Activated T-helper 2 cell treated with anti-CD3 and anti-CD28 coated beads, Interferon-gamma antibody, Interleukin-2, Interleukin-4, amounts not matched to agents 10 μg/mL and 5 μg/mL and 100 μg/mL, durations not matched to agents 14 hours and 24 hours and 36 hours (primary cell): ENCODE measurements at regions not wholly inside any gene's neighbourhood (a gene's known extent, or its start where the extent isn't known, plus 50 kb on each side); places are given as distances from the start of the nearest gene placed in this dataset.
"Not testable (repeated sequence)": the region's sequence is repeated elsewhere in the genome, so short reads cannot be mapped to it uniquely, and the experiment has no call there.

Source experiments
- DNase-seq: peaks from one replicate; pipeline ENCODE4 v3.0.0; 2021; ENCODE audit warnings: low spot score
- H3K27ac Mint-ChIP-seq: one replicate; pipeline ENCODE4 v1.8.0; 2021; ENCODE audit warnings: mixed read lengths
- H3K27me3 Mint-ChIP-seq: one replicate; pipeline ENCODE4 v1.8.0; 2021; ENCODE audit warnings: low read depth, mixed read lengths
- H3K36me3 Mint-ChIP-seq: one replicate; pipeline ENCODE4 v1.8.0; 2021; ENCODE audit warnings: low read depth, mixed read lengths
- H3K4me1 Mint-ChIP-seq: one replicate; pipeline ENCODE4 v1.8.0; 2021; ENCODE audit warnings: low read depth, mixed read lengths
- H3K4me3 Mint-ChIP-seq: one replicate; pipeline ENCODE4 v1.8.0; 2021; ENCODE audit warnings: low read depth, mild to moderate bottlenecking, moderate library complexity, mixed read lengths
- H3K9me3 Mint-ChIP-seq: one replicate; pipeline ENCODE4 v1.8.0; 2021; ENCODE audit warnings: mixed read lengths
- intact Hi-C: fragments of 100-400 bp; cut with micrococcal nuclease; formaldehyde crosslinking; loops from one replicate; pipeline ENCODE4 v1.15.1; 2023

DNA sequence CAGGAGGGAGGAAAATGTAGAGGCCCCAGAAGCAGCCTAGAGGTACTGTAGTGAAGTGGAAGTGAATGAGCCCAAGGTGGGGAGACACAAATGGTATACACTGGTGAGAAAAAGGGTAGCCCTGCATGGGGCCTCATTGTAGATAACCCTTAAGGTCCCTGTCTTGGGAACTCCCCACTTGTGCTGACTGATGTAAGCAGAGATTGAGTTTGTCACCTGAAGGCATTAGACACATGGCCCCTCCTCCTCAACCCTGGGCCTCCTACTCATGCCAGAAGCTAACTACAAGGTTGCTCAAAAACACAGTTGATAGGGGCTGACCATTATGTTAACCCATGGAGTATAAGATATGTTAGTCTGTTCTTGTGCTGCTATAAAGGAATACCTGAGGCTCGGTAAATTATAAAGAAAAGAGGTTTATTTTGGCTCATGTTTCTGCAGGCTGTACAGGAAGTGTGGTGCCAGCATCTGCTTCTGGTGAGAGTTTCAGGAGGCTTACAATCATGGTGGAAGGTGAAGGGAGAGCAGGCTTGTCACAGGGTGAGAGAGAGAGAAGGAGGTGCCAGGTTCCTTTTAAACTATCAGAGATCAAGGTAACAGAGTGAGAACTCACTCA is 84.6 kb upstream of the RNU6-1 start:
- Mint-ChIP-seq H3K4me3 (no peak overlapping the region), H3K27me3 (no peaks in the 10 kb centered on the region), H3K27ac (no peak overlapping the region), H3K4me1 (no peaks in the 10 kb centered on the region), H3K9me3 (peaks cover 9% of the 10 kb centered on the region), H3K36me3 (no peaks in the 10 kb centered on the region)
- intact Hi-C loops = no loop called here
- DNase-seq = no peak

DNA sequence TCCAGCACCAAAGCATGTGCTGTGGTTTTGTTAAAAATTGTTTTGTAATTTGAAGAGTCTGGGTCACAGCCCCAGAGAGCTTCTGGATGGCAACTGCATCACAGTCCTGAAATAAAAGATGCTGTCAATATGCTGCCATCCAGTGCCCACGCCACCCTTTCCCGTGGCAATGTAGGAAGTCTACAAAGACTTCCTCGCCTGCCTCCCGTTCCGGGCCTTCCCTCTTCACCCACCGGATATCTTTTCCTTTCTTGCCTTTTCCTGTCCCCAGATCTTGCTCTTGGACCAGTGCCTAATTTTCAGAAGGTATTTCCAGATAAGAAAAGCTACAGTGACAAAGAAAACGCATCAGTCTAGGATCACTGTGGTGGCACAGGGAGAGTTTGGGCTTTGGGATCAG is 85.3 kb upstream of the RNU6-1 start:
- no peaks in the 10 kb centered on the region for H3K27me3 Mint-ChIP-seq
- peaks cover 9% of the 10 kb centered on the region for H3K9me3 Mint-ChIP-seq
- no peak for DNase-seq
- H3K36me3 Mint-ChIP-seq = no peaks in the 10 kb centered on the region
- no peaks in the 10 kb centered on the region for H3K4me1 Mint-ChIP-seq
- no peak overlapping the region for H3K27ac Mint-ChIP-seq
- intact Hi-C loops = no loop called here
- no peak overlapping the region for H3K4me3 Mint-ChIP-seq

DNA sequence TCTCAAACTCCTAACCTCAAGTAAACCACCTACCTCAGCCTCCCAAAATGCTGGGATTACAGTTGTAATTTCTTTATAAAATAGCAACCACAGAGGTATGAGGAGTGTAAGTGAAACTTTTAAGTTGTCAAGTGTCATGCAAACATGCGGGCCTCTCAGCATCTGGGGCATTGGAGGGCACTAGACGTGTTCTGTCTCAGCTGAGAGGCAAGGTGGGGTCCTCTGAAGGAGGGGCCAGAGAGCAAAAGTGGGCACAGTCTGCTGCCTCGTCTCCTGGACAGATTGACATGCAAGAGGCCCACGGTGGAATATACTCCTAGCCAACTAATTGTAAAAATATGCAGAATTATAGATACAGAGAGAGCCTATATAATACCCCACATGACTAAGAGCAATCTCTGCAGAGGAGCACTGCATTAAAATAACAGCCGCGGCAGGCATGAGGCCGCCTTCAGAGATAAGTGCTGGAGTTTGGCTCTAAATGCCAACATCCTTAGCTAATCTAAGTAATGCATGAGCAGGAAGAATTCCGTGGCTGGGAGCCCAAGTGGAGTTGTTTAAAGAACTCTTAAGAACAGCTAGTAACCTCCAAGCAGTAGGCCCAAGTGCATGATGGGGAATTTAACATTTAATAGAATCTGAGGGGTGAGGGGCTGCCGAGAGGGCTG is 87.8 kb upstream of the RNU6-1 start:
- Mint-ChIP-seq H3K36me3 (no peaks in the 10 kb centered on the region), H3K4me1 (no peaks in the 10 kb centered on the region), H3K27me3 (peaks cover 2% of the 10 kb centered on the region), H3K27ac (no peak overlapping the region), H3K4me3 (no peak overlapping the region), H3K9me3 (peaks cover 9% of the 10 kb centered on the region)
- intact Hi-C loops = no loop called here
- DNase-seq = no peak

DNA sequence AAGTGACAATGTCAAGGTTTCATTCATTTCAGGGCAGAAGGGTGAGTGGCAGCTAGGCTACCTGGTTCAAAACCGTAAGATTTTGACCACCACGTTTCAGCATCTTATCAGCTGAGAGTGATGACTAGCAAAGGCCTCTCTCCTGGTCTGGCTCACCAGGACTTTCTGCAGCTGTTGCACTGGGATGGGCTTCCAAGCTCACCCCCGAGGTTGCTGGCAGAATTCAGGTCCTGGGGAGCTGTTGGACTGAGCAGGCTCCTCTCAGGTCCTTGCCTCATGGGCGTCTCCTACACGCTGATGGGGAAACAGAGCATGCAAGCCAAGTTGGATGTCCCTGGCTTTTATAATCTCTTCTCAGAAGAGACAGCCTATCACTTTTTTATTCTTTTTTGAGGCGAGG is 88.8 kb upstream of the RNU6-1 start:
- H3K36me3 Mint-ChIP-seq = no peaks in the 10 kb centered on the region
- peaks cover 5% of the 10 kb centered on the region for H3K27me3 Mint-ChIP-seq
- H3K27ac Mint-ChIP-seq = no peak overlapping the region
- DNase-seq = no peak
- intact Hi-C loops = no loop called here
- no peak overlapping the region for H3K4me3 Mint-ChIP-seq
- H3K4me1 Mint-ChIP-seq = no peaks in the 10 kb centered on the region
- H3K9me3 Mint-ChIP-seq = peaks cover 4% of the 10 kb centered on the region

DNA sequence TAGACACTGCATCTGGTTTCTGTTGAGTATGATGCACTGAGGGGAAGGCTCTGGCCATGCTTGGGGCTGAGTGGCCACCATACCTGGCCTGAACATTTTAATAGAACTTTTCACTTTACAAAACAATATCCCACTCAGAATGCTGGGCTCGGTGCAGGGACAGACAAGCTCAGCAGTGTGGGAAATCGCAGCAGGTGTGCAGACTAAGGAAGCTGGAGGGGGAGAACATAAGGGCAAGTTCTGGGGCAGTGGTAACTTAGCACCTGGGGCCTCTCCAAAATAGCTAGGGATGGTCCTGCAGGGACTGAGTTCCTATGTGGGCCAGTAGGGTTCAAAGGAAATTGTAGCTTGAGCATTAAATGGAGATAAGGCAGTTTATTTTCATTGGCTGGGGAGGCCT is 90.9 kb upstream of the RNU6-1 start:
- Mint-ChIP-seq H3K36me3 (no peaks in the 10 kb centered on the region), H3K27me3 (peaks cover 10% of the 10 kb centered on the region), H3K4me1 (no peaks in the 10 kb centered on the region), H3K4me3 (no peak overlapping the region), H3K9me3 (no peaks in the 10 kb centered on the region), H3K27ac (no peak overlapping the region)
- no peak for DNase-seq
- intact Hi-C loops = no loop called here

DNA sequence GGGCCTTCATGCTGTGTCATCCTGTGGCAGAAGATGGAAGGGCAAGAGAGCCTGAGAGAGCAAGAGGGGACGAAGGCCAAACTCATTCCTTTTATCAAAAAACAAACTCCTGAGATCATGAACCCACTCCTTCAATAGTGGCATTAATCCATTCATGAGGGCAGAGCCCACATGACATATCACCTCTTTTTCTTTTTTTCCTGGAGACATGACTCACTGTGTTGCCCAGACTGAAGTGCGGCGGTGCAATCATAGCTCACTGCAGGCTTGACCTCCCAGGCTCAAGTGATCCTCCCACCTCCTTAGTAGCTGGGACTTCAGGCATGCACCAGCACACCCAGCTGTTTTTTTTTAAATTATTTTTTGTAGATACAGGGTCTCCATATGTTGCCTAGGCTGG is 92.0 kb upstream of the RNU6-1 start:
- no peak overlapping the region for H3K4me3 Mint-ChIP-seq
- no peak overlapping the region for H3K27ac Mint-ChIP-seq
- DNase-seq = no peak

DNA sequence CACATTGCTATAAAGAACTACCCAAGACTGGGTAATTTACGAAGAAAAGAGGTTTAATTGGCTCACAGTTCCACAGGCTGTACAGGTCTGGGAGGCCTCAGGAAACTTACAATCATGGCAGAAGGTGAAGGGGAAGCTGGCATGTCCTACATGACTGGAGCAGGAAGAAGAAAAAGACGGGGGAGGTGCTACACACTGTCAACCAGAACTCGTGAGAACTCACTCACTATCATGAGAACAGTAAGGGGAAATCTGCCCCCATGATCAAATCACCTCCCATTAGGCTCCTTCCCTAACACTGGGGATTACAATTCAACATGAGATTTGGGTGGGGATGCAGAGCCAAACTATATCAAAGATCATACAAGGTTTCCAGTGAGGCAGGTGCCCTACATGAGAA is 94.3 kb upstream of the RNU6-1 start:
- H3K36me3 Mint-ChIP-seq, H3K27ac Mint-ChIP-seq, intact Hi-C loops, H3K4me3 Mint-ChIP-seq, H3K9me3 Mint-ChIP-seq, H3K4me1 Mint-ChIP-seq, DNase-seq: not testable (repeated sequence)
- peaks cover 12% of the 10 kb centered on the region for H3K27me3 Mint-ChIP-seq

More for the DNA sequence above, 92.0 kb upstream of the RNU6-1 start:
- Mint-ChIP-seq H3K4me1 (no peaks in the 10 kb centered on the region), H3K9me3 (no peaks in the 10 kb centered on the region), H3K27me3 (peaks cover 12% of the 10 kb centered on the region), H3K36me3 (no peaks in the 10 kb centered on the region)
- intact Hi-C loops = no loop called here

DNA sequence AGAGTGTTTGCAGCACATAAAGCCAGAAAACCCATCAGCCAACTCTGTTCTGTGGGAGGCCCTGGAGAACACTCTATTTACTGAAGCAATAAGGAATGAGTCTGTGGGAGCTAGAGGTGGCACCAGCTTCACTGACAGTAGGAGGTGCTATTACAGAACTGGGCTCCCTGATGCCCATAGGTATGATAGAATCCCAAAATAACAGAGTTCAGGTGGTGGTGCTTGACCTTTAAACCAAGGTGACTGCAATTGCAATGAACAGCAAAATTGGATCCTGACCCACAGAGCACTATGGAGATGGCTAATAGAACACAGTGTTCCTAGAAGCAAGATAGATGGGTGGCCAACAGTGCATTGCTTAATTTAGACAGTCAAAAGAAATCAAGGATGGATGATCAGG is 95.4 kb upstream of the RNU6-1 start:
- no peak overlapping the region for H3K4me3 Mint-ChIP-seq
- intact Hi-C loops = no loop called here

DNA sequence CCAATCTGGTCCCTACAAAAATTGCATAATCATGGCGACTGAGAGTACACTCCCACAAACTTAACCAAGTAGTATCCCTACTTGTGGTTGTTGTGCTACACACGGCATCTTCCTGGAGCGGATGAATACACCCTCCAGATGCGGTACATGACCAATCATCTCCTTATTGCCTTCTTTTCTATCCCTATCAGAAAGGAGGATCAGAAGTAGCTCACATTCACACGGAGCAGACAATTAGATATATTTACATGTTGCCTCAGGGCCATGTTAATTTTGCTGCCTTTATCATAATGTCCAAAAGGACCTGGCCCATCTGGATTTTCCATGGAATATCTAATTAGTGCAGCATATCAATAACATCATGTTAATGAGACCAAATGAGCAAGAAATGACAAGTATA is 96.4 kb upstream of the RNU6-1 start:
- intact Hi-C loops = no loop called here
- no peak for DNase-seq
- Mint-ChIP-seq H3K4me1 (no peaks in the 10 kb centered on the region), H3K9me3 (no peaks in the 10 kb centered on the region), H3K36me3 (no peaks in the 10 kb centered on the region), H3K4me3 (no peak overlapping the region), H3K27me3 (peaks cover 16% of the 10 kb centered on the region), H3K27ac (no peak overlapping the region)

More for the DNA sequence above, 95.4 kb upstream of the RNU6-1 start:
- no peaks in the 10 kb centered on the region for H3K36me3 Mint-ChIP-seq
- no peak overlapping the region for H3K27ac Mint-ChIP-seq
- peaks cover 14% of the 10 kb centered on the region for H3K27me3 Mint-ChIP-seq
- DNase-seq = no peak
- H3K4me1 Mint-ChIP-seq = no peaks in the 10 kb centered on the region
- no peaks in the 10 kb centered on the region for H3K9me3 Mint-ChIP-seq

DNA sequence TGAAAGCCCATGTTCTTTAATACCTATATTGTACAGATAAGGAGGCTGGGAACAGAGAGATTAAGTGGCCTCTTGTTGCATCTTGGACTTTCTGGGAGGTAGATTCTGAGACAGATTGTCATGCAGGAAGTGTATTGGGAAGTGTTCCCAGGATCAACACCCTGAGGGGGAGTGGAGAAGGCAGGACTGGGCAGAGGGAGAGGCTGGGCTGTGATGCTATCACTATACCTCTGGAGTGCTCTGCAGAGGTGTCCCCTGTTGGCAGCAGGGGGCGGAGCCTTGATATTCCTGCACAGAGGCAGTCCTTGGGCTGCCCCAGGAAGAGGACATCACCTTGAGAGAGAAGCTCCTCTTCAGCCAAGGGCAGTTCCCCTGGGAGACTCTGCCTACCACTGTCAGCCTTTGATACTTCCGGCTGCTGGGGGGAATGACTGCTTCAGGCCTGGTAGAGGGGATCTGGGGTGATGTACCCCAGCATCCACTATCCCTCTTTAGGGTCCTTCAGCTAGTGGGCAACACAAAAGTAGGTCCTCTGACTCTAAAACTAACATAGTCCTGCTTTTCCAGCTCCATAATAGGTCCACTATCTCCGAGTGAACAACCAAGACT is 97.4 kb upstream of the RNU6-1 start:
- no peaks in the 10 kb centered on the region for H3K9me3 Mint-ChIP-seq
- H3K27me3 Mint-ChIP-seq = peaks cover 15% of the 10 kb centered on the region
- H3K27ac Mint-ChIP-seq = no peak overlapping the region
- intact Hi-C loops = no loop called here
- H3K4me1 Mint-ChIP-seq = no peaks in the 10 kb centered on the region
- H3K36me3 Mint-ChIP-seq = no peaks in the 10 kb centered on the region
- no peak for DNase-seq
- no peak overlapping the region for H3K4me3 Mint-ChIP-seq

DNA sequence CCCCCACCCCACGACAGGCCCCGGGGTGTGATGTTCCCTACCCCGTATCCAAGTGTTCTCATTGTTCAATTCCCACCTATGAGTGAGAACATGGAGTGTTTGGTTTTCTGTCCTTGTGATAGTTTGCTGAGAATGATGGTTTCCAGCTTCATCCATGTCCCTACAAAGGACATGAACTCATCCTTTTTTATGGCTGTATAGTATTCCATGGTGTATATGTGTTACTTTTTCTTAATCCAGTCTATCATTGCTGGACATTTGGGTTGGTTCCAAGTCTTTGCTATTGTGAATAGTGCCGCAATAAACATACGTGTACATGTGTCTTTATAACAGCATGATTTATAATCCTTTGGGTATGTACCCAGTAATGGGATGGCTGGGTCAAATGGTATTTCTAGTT is 99.3 kb upstream of the RNU6-1 start:
- intact Hi-C loops, H3K9me3 Mint-ChIP-seq, H3K27ac Mint-ChIP-seq, DNase-seq, H3K4me3 Mint-ChIP-seq, H3K36me3 Mint-ChIP-seq, H3K4me1 Mint-ChIP-seq: not testable (repeated sequence)
- peaks cover 10% of the 10 kb centered on the region for H3K27me3 Mint-ChIP-seq

DNA sequence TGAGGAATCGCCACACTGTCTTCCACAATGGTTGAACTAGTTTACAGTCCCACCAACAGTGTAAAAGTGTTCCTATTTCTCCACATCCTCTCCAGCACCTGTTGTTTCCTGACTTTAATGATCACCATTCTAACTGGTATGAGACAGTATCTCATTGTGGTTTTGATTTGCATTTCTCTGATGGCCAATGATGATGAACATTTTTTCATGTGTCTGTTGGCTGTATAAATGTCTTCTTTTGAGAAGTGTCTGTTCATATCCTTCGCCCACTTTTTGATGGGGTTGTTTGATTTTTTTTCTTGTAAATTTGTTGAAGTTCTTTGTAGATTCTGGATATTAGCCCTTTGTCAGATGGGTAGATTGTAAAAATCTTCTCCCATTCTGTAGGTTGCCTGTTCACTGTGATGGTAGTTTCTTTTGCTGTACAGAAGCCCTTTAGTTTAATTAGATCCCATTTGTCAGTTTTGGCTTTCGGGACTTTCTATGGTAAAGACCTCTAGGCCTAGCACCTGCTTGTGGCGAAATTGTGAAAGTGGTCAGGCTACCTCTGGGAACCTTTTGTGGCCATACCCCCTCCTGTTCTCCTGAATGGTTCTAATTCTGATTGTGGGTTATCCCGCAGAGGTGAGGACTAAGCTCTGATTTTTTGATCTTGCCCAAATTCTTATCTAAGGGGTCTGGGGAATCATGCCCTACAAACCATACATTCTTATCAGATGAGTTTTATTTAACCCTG is 99.9 kb upstream of the RNU6-1 start:
- intact Hi-C loops, H3K27ac Mint-ChIP-seq, DNase-seq, H3K9me3 Mint-ChIP-seq, H3K4me3 Mint-ChIP-seq, H3K36me3 Mint-ChIP-seq, H3K27me3 Mint-ChIP-seq, H3K4me1 Mint-ChIP-seq: not testable (repeated sequence)

DNA sequence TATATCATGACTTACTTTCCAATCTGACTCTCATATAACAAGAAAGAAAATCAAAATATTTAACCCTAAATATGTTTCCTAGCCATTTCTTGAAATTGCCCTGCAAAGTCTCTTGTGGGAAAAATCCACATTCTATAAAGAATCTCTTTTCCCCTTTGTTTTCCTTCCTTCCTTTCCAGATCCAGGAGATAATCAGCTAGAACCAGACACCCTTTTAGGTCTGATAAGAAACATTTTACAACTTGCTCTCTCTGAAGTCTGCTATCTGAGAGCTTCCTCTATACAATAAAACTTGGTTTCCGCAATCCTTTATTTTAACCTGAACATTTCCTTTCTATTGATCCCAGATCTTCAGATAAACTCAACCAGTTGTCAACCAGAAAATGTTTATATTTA is 100.5 kb upstream of the RNU6-1 start:
- Mint-ChIP-seq H3K27me3 (peaks cover 7% of the 10 kb centered on the region), H3K4me3 (no peak overlapping the region), H3K27ac (no peak overlapping the region)

More for the DNA sequence above, 100.5 kb upstream of the RNU6-1 start:
- Mint-ChIP-seq H3K9me3 (no peaks in the 10 kb centered on the region), H3K36me3 (no peaks in the 10 kb centered on the region), H3K4me1 (no peaks in the 10 kb centered on the region)
- intact Hi-C loops = no loop called here
- no peak for DNase-seq
